ENCODE measurements at regions not wholly inside any gene's neighbourhood (a gene's known extent, or its start where the extent isn't known, plus 50 kb on each side); places are given as distances from the start of the nearest gene placed in this dataset.

DNA sequence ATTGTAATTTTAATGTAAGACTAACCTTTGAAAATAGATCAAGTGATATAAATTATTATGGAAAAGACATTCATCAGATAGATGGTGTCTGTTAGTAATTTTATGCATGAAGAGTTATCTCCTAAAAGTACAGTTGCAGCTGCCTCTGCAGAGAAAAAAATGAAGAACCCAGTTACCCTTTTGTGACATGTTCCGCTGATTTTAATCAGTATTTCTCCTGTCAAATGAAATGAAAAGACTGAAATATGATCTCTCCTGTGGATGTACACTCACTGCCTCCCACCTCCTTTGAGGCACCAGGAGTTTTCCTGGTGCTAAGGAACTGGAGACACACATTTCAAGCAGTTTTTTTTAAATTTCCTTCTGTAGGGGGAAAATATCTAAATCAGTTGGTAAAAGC is 277.4 kb downstream of the KIF4B start:
- TF ChIP-seq, protein P1, sequence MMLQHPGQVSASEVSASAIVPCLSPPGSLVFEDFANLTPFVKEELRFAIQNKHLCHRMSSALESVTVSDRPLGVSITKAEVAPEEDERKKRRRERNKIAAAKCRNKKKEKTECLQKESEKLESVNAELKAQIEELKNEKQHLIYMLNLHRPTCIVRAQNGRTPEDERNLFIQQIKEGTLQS (CRISPR knock-in tag; conservative IDR thresholded peaks at IDR 0.05) = no peak
- TF ChIP-seq, protein P2, sequence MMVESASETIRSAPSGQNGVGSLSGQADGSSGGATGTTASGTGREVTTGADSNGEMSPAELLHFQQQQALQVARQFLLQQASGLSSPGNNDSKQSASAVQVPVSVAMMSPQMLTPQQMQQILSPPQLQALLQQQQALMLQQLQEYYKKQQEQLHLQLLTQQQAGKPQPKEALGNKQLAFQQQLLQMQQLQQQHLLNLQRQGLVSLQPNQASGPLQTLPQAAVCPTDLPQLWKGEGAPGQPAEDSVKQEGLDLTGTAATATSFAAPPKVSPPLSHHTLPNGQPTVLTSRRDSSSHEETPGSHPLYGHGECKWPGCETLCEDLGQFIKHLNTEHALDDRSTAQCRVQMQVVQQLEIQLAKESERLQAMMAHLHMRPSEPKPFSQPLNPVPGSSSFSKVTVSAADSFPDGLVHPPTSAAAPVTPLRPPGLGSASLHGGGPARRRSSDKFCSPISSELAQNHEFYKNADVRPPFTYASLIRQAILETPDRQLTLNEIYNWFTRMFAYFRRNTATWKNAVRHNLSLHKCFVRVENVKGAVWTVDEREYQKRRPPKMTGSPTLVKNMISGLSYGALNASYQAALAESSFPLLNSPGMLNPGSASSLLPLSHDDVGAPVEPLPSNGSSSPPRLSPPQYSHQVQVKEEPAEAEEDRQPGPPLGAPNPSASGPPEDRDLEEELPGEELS (CRISPR knock-in tag; IDR thresholded peaks at IDR 0.05) = no peak
- no peak for TF ChIP-seq FOXP1 (CRISPR knock-in tag; IDR thresholded peaks at IDR 0.05; ENCODE audit: borderline replicate concordance)
- TF ChIP-seq, protein P3, sequence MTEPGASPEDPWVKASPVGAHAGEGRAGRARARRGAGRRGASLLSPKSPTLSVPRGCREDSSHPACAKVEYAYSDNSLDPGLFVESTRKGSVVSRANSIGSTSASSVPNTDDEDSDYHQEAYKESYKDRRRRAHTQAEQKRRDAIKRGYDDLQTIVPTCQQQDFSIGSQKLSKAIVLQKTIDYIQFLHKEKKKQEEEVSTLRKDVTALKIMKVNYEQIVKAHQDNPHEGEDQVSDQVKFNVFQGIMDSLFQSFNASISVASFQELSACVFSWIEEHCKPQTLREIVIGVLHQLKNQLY (CRISPR knock-in tag; IDR thresholded peaks at IDR 0.05) = no peak
- TF ChIP-seq FOXK1 (CRISPR knock-in tag; IDR thresholded peaks at IDR 0.05) = no peak
- no peak for TF ChIP-seq ELF4 (CRISPR knock-in tag; IDR thresholded peaks at IDR 0.05; ENCODE audit: low read depth)
- no peak for TF ChIP-seq ZNF263 (CRISPR knock-in tag; IDR thresholded peaks at IDR 0.05; ENCODE audit: low read depth)
- TF ChIP-seq, protein P4, sequence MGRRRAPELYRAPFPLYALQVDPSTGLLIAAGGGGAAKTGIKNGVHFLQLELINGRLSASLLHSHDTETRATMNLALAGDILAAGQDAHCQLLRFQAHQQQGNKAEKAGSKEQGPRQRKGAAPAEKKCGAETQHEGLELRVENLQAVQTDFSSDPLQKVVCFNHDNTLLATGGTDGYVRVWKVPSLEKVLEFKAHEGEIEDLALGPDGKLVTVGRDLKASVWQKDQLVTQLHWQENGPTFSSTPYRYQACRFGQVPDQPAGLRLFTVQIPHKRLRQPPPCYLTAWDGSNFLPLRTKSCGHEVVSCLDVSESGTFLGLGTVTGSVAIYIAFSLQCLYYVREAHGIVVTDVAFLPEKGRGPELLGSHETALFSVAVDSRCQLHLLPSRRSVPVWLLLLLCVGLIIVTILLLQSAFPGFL (CRISPR knock-in tag; IDR thresholded peaks at IDR 0.05; ENCODE audit: borderline replicate concordance) = no peak
- TF ChIP-seq, protein P5, sequence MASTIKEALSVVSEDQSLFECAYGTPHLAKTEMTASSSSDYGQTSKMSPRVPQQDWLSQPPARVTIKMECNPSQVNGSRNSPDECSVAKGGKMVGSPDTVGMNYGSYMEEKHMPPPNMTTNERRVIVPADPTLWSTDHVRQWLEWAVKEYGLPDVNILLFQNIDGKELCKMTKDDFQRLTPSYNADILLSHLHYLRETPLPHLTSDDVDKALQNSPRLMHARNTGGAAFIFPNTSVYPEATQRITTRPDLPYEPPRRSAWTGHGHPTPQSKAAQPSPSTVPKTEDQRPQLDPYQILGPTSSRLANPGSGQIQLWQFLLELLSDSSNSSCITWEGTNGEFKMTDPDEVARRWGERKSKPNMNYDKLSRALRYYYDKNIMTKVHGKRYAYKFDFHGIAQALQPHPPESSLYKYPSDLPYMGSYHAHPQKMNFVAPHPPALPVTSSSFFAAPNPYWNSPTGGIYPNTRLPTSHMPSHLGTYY (CRISPR knock-in tag; IDR thresholded peaks at IDR 0.05) = no peak
- no peak for TF ChIP-seq GRHL2 (CRISPR knock-in tag; IDR thresholded peaks at IDR 0.05; ENCODE audit: insufficient replicate concordance, severe bottlenecking)
- TF ChIP-seq, protein P6, sequence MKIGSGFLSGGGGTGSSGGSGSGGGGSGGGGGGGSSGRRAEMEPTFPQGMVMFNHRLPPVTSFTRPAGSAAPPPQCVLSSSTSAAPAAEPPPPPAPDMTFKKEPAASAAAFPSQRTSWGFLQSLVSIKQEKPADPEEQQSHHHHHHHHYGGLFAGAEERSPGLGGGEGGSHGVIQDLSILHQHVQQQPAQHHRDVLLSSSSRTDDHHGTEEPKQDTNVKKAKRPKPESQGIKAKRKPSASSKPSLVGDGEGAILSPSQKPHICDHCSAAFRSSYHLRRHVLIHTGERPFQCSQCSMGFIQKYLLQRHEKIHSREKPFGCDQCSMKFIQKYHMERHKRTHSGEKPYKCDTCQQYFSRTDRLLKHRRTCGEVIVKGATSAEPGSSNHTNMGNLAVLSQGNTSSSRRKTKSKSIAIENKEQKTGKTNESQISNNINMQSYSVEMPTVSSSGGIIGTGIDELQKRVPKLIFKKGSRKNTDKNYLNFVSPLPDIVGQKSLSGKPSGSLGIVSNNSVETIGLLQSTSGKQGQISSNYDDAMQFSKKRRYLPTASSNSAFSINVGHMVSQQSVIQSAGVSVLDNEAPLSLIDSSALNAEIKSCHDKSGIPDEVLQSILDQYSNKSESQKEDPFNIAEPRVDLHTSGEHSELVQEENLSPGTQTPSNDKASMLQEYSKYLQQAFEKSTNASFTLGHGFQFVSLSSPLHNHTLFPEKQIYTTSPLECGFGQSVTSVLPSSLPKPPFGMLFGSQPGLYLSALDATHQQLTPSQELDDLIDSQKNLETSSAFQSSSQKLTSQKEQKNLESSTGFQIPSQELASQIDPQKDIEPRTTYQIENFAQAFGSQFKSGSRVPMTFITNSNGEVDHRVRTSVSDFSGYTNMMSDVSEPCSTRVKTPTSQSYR (CRISPR knock-in tag; IDR thresholded peaks at IDR 0.05) = no peak
- no peak for TF ChIP-seq JUN (CRISPR knock-in tag; IDR thresholded peaks at IDR 0.05)
- TF ChIP-seq PRRX2 (CRISPR knock-in tag; IDR thresholded peaks at IDR 0.05) = no peak
- no peak for TF ChIP-seq NR1H2 (CRISPR knock-in tag; IDR thresholded peaks at IDR 0.05)
- no peak for TF ChIP-seq NR3C1 (CRISPR knock-in tag; conservative IDR thresholded peaks at IDR 0.05; ENCODE audit: low read depth)
- TF ChIP-seq, protein P7, sequence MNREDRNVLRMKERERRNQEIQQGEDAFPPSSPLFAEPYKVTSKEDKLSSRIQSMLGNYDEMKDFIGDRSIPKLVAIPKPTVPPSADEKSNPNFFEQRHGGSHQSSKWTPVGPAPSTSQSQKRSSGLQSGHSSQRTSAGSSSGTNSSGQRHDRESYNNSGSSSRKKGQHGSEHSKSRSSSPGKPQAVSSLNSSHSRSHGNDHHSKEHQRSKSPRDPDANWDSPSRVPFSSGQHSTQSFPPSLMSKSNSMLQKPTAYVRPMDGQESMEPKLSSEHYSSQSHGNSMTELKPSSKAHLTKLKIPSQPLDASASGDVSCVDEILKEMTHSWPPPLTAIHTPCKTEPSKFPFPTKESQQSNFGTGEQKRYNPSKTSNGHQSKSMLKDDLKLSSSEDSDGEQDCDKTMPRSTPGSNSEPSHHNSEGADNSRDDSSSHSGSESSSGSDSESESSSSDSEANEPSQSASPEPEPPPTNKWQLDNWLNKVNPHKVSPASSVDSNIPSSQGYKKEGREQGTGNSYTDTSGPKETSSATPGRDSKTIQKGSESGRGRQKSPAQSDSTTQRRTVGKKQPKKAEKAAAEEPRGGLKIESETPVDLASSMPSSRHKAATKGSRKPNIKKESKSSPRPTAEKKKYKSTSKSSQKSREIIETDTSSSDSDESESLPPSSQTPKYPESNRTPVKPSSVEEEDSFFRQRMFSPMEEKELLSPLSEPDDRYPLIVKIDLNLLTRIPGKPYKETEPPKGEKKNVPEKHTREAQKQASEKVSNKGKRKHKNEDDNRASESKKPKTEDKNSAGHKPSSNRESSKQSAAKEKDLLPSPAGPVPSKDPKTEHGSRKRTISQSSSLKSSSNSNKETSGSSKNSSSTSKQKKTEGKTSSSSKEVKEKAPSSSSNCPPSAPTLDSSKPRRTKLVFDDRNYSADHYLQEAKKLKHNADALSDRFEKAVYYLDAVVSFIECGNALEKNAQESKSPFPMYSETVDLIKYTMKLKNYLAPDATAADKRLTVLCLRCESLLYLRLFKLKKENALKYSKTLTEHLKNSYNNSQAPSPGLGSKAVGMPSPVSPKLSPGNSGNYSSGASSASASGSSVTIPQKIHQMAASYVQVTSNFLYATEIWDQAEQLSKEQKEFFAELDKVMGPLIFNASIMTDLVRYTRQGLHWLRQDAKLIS (CRISPR knock-in tag; IDR thresholded peaks at IDR 0.05; ENCODE audit: borderline replicate concordance) = no peak
- no peak overlapping the region for H3K4me3 Mint-ChIP-seq
- ATAC-seq (no peak), DNase-seq (ENCODE audit: low spot score) (no peak)
- POLR2A ChIA-PET = no interaction called here
- no peaks in the 10 kb centered on the region for H3K9me3 Mint-ChIP-seq
- no peaks in the 10 kb centered on the region for H3K27me3 Mint-ChIP-seq (ENCODE audit: low read depth)
- no peaks in the 10 kb centered on the region for H3K36me3 Mint-ChIP-seq
- H3K4me1 Mint-ChIP-seq = peaks cover 5% of the 10 kb centered on the region
- H3K27ac Mint-ChIP-seq = no peak overlapping the region
- CTCF ChIA-PET = no interaction called here
